ENCODE measurements at regions not wholly inside any gene's neighbourhood (a gene's known extent, or its start where the extent isn't known, plus 50 kb on each side); places are given as distances from the start of the nearest gene placed in this dataset.
"Not testable (repeated sequence)": the region's sequence is repeated elsewhere in the genome, so short reads cannot be mapped to it uniquely, and the experiment has no call there.

DNA sequence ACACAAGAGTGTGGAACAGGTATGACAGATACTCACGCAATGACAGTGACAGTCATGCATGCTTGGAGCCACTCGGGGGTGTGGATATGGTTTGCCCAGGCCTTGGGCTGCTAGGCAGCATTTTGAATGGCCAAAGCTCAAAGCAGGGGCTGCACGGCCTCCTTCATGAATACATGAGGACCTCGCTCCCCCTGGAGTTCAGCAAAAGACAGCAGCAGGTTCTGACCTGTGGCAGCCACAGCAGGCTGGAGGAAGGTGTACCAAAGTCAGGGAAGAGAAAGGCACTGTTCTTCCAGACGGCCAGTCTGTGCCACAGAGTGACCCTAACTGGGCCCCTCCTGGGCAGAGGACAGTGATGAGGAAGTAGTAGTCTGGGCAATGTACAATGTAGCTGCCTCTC is 88.2 kb upstream of the C2CD4B start:
- Mint-ChIP-seq H3K27me3 (peaks cover 0 to 28% (median 11%) of the 10 kb centered on the region in 5 donors), H3K9me3 (peaks cover 0 to 2% (median 0%) of the 10 kb centered on the region in 11 donors), H3K4me3 (no peak overlapping the region), H3K27ac (no peak overlapping the region), H3K4me1 (no peaks in the 10 kb centered on the region), H3K36me3 (no peaks in the 10 kb centered on the region)
- no peaks in the 10 kb centered on the region for H3K9me3 ChIP-seq (ENCODE audit: control insufficient read depth in 2 of 3, low read length in 3 of 3)
- no peak overlapping the region for H3K27ac ChIP-seq (ENCODE audit: low read depth, low read length)
- no peaks in the 10 kb centered on the region for H3K27me3 ChIP-seq (ENCODE audit: control insufficient read depth in 2 of 2, insufficient read depth in 2 of 2, low read length in 2 of 2)
- ChIA-PET POLR2A (no interaction called here), CTCF (no interaction called here)
- DNase-seq = no peak
- intact Hi-C loops (cut with micrococcal nuclease) = no loop called here
- ATAC-seq = no peak
- no peaks in the 10 kb centered on the region for H3K36me3 ChIP-seq (ENCODE audit: control insufficient read depth in 2 of 3, insufficient read depth in 3 of 3, low read length in 3 of 3)
- H3K4me3 ChIP-seq (ENCODE audit: low read length) = no peak overlapping the region
- no peaks in the 10 kb centered on the region for H3K4me1 ChIP-seq (ENCODE audit: control insufficient read depth in 2 of 2, insufficient read depth in 2 of 2, low read length in 2 of 2)

DNA sequence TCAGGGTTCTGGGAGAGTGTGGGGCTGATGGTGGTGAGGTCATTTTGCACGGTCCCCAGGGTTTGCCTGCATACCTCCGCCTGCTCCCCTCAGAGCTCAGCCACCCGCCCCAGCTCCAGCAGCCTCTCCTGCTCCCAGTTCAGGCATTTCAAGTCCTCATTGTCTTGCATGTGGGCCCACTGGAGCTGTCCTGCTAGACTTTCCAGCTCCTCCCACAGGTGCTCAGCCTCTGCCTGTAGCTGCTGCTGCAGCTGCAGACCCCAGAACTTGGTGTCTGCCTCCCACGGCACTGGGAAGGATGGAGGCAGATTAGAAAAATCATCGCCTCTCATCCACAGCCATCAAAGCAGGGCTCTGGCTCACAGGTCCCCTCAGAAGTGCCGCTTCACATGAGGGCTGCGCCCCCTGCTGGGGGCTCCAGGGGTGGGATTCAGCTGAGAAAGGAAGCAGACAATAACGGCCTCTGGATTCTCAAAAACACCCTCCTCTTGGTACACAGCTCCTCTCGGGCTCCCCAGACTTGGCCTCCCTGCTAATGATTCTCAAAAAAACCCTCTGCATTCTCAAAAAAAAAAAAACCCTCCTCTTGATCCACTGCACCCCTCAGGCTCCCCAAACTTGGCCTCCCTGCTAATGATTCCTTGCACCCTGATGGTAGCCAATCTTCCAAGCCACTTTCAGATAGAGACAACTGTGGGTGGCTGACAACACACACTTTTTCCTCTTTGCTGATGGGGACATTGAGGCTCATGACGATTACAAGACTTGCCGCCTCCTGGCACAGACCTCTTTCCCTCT is 89.3 kb upstream of the C2CD4B start:
- Mint-ChIP-seq H3K27ac (no peak overlapping the region), H3K4me1 (no peaks in the 10 kb centered on the region), H3K9me3 (peaks cover 0 to 2% (median 0%) of the 10 kb centered on the region in 11 donors), H3K4me3 (no peak overlapping the region), H3K27me3 (peaks cover 0 to 29% (median 11%) of the 10 kb centered on the region in 5 donors), H3K36me3 (no peaks in the 10 kb centered on the region)
- Histone ChIP-seq H3K9me3 (ENCODE audit: control insufficient read depth in 2 of 3, low read length in 3 of 3) (no peaks in the 10 kb centered on the region), H3K36me3 (ENCODE audit: control insufficient read depth in 2 of 3, insufficient read depth in 3 of 3, low read length in 3 of 3) (no peaks in the 10 kb centered on the region), H3K4me1 (ENCODE audit: control insufficient read depth in 2 of 2, insufficient read depth in 2 of 2, low read length in 2 of 2) (no peaks in the 10 kb centered on the region), H3K4me3 (ENCODE audit: low read length) (no peak overlapping the region), H3K27me3 (ENCODE audit: control insufficient read depth in 2 of 2, insufficient read depth in 2 of 2, low read length in 2 of 2) (no peaks in the 10 kb centered on the region), H3K27ac (ENCODE audit: low read depth, low read length) (no peak overlapping the region)
- CTCF ChIA-PET = interaction anchor here (0.6 kb wide), 2 partner anchors 28 to 62 kb away, joined by 3 read pairs; no protein-coding TSS in a partner anchor
- peak; percentile 53 for ATAC-seq
- peak; percentile 4 to 72 (median 23) for DNase-seq
- intact Hi-C loops (cut with micrococcal nuclease) = loop anchor here in 1 of 2 donors (1.0 kb wide), 1 partner anchor 382 kb away; no protein-coding TSS in a partner anchor
- POLR2A ChIA-PET = no interaction called here

DNA sequence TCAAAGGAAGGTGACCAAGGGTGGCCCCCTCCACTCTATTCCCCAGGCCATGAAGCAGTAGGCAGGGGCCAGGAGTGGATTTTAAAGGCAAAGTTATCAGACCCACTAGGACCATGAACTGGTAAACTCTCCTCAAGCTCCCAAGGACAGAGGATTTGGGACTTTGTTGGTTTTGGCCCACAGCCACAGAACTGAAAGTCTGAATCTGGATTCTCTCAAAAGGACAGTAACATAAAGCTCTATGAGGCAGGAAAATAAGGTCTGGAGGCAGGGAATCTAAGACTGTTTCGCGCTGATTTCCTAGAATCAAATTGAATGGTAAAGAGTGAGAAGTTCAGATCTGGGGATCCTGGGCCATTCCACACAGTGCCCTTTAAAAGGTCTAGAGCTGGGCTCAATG is 91.3 kb upstream of the C2CD4B start:
- H3K36me3 ChIP-seq (ENCODE audit: control insufficient read depth in 2 of 3, insufficient read depth in 3 of 3, low read length in 3 of 3); intact Hi-C loops (cut with micrococcal nuclease): not testable (repeated sequence)

DNA sequence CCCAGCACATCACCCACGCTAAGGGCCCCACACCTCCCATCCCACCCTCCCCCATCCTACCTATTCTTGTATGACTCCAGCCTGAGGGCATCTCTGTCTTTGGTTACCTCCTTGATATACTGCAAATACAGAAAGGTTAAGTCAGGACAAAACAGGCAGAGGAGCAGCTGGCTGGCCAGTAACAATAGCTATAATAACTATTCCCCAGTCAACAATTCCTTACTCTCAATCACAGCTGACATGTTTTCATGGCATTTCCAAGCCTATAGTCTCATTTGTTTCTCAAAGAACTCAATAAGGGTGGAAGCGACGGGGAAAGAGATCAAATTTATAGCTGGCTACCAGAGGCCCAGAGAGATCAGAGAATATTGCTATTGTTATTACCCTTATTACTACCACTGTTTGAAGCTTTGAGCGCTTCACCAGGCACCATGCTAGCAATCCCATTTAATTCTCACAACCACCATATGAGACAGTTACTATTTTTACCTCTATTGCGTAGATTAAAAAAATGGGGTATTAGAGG is 93.0 kb upstream of the C2CD4B start:
- Histone ChIP-seq H3K4me3 (ENCODE audit: low read length) (no peak overlapping the region), H3K4me1 (ENCODE audit: control insufficient read depth in 2 of 2, insufficient read depth in 2 of 2, low read length in 2 of 2) (no peaks in the 10 kb centered on the region), H3K36me3 (ENCODE audit: control insufficient read depth in 2 of 3, insufficient read depth in 3 of 3, low read length in 3 of 3) (no peaks in the 10 kb centered on the region), H3K9me3 (ENCODE audit: control insufficient read depth in 2 of 3, low read length in 3 of 3) (peaks cover 0 to 20% (median 6%) of the 10 kb centered on the region in 3 experiments), H3K27ac (ENCODE audit: low read depth, low read length) (no peak overlapping the region), H3K27me3 (ENCODE audit: control insufficient read depth in 2 of 2, insufficient read depth in 2 of 2, low read length in 2 of 2) (no peaks in the 10 kb centered on the region)
- DNase-seq (no peak), ATAC-seq (no peak)
- peaks cover 0 to 21% (median 18%) of the 10 kb centered on the region in 5 donors for H3K27me3 Mint-ChIP-seq
- H3K27ac Mint-ChIP-seq = no peak overlapping the region
- H3K4me1 Mint-ChIP-seq = no peaks in the 10 kb centered on the region
- POLR2A ChIA-PET = no interaction called here
- intact Hi-C loops (cut with micrococcal nuclease) = no loop called here
- CTCF ChIA-PET = no interaction called here
- peaks cover 6 to 25% (median 16%) of the 10 kb centered on the region in 11 donors for H3K9me3 Mint-ChIP-seq
- no peak overlapping the region for H3K4me3 Mint-ChIP-seq
- peaks cover 0 to 13% (median 4%) of the 10 kb centered on the region in 5 donors for H3K36me3 Mint-ChIP-seq

More for the DNA sequence above, 91.3 kb upstream of the C2CD4B start:
- DNase-seq; POLR2A ChIA-PET; H3K27ac ChIP-seq (ENCODE audit: low read depth, low read length); CTCF ChIA-PET; H3K4me3 Mint-ChIP-seq; H3K4me3 ChIP-seq (ENCODE audit: low read length); H3K36me3 Mint-ChIP-seq; ATAC-seq; H3K27ac Mint-ChIP-seq; H3K4me1 ChIP-seq (ENCODE audit: control insufficient read depth in 2 of 2, insufficient read depth in 2 of 2, low read length in 2 of 2); H3K9me3 Mint-ChIP-seq; H3K9me3 ChIP-seq (ENCODE audit: control insufficient read depth in 2 of 3, low read length in 3 of 3); H3K4me1 Mint-ChIP-seq; H3K27me3 ChIP-seq (ENCODE audit: control insufficient read depth in 2 of 2, insufficient read depth in 2 of 2, low read length in 2 of 2): not testable (repeated sequence)
- H3K27me3 Mint-ChIP-seq = peaks cover 0 to 29% (median 18%) of the 10 kb centered on the region in 5 donors

DNA sequence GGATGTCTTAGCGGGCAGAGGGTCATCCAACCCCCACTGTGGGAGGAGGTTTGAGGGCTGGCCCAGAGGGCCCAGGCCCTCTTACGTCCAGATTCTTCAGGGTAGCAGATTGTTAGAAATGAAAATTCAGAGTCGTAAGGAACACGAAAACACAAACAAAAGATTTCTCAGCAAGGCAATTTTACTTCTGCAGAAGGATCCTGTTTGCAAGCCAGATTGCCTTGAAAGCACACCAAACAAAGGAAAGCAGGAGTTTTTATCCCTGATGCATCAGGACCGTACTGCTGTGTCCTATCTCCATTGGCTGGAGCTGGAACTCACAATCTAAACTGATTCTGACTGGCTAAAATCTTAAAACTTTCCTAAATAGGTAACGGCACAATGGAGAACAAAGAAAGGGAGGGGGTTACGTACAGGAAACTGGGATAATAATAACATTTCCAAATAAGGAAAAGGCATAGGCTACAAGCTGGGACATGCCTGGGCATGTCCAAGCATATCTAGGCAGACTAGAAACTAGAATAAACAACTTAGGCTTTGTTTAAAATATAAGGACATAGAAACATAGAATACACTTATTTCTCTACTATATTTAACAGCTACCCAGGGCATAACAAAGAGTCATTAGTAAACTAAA is 97.3 kb upstream of the C2CD4B start:
- DNase-seq = no peak
- Histone ChIP-seq H3K4me1 (ENCODE audit: control insufficient read depth in 2 of 2, insufficient read depth in 2 of 2, low read length in 2 of 2) (no peaks in the 10 kb centered on the region), H3K4me3 (ENCODE audit: low read length) (no peak overlapping the region), H3K27me3 (ENCODE audit: control insufficient read depth in 2 of 2, insufficient read depth in 2 of 2, low read length in 2 of 2) (no peaks in the 10 kb centered on the region), H3K27ac (ENCODE audit: low read depth, low read length) (no peak overlapping the region), H3K36me3 (ENCODE audit: control insufficient read depth in 2 of 3, insufficient read depth in 3 of 3, low read length in 3 of 3) (no peaks in the 10 kb centered on the region), H3K9me3 (ENCODE audit: control insufficient read depth in 2 of 3, low read length in 3 of 3) (peaks cover 0 to 30% (median 6%) of the 10 kb centered on the region in 3 experiments)
- H3K4me3 Mint-ChIP-seq = no peak overlapping the region
- ChIA-PET POLR2A (no interaction called here), CTCF (no interaction called here)
- H3K36me3 Mint-ChIP-seq = peaks cover 0 to 18% (median 7%) of the 10 kb centered on the region in 5 donors
- peaks cover 6 to 53% (median 30%) of the 10 kb centered on the region in 11 donors for H3K9me3 Mint-ChIP-seq
- ATAC-seq = no peak
- no peak overlapping the region for H3K27ac Mint-ChIP-seq
- H3K27me3 Mint-ChIP-seq = peaks cover 0 to 15% (median 13%) of the 10 kb centered on the region in 5 donors
- intact Hi-C loops (cut with micrococcal nuclease) = no loop called here
- H3K4me1 Mint-ChIP-seq = peaks cover 0 to 2% (median 0%) of the 10 kb centered on the region in 7 donors

DNA sequence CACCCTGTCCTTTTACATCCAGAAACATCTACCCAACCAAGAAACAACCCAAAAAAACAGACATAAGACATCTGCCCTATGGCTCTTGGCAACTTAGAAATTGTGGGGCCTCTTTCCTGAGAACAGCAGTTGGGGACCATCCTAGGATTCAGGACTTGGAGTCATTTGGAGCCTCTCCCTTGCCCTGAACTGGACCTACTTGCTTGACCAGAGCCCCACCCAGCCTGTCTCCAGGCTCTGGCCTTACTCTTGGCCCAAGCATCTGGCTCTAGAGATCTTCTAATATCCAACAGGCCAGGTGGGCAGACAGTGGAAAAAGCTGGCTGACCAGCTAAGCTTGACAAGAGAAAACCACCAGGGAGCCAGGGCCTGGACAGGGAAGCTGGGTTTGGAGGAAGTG is 99.1 kb upstream of the C2CD4B start:
- Histone ChIP-seq H3K27ac (ENCODE audit: low read depth, low read length) (no peak overlapping the region), H3K27me3 (ENCODE audit: control insufficient read depth in 2 of 2, insufficient read depth in 2 of 2, low read length in 2 of 2) (no peaks in the 10 kb centered on the region), H3K36me3 (ENCODE audit: control insufficient read depth in 2 of 3, insufficient read depth in 3 of 3, low read length in 3 of 3) (no peaks in the 10 kb centered on the region), H3K4me1 (ENCODE audit: control insufficient read depth in 2 of 2, insufficient read depth in 2 of 2, low read length in 2 of 2) (no peaks in the 10 kb centered on the region), H3K9me3 (ENCODE audit: control insufficient read depth in 2 of 3, low read length in 3 of 3) (peaks cover 0 to 42% (median 6%) of the 10 kb centered on the region in 3 experiments), H3K4me3 (ENCODE audit: low read length) (no peak overlapping the region)
- DNase-seq (no peak), ATAC-seq (no peak)
- H3K4me1 Mint-ChIP-seq = peaks cover 0 to 2% (median 0%) of the 10 kb centered on the region in 7 donors
- H3K9me3 Mint-ChIP-seq = peaks cover 15 to 70% (median 40%) of the 10 kb centered on the region in 11 donors
- ChIA-PET CTCF (no interaction called here), POLR2A (no interaction called here)
- H3K27ac Mint-ChIP-seq = no peak overlapping the region
- peaks cover 0 to 14% (median 10%) of the 10 kb centered on the region in 5 donors for H3K27me3 Mint-ChIP-seq
- H3K36me3 Mint-ChIP-seq = peaks cover 0 to 23% (median 7%) of the 10 kb centered on the region in 5 donors
- intact Hi-C loops (cut with micrococcal nuclease) = no loop called here
- H3K4me3 Mint-ChIP-seq = no peak overlapping the region

Measured in naive thymus-derived CD4-positive, alpha-beta T cell (primary cell).